ENCODE measurements at regions not wholly inside any gene's neighbourhood (a gene's known extent, or its start where the extent isn't known, plus 50 kb on each side); places are given as distances from the start of the nearest gene placed in this dataset.

GRCh38 chr13:91142572-91142971, 204.9 kb upstream of the MIR17HG start:
- TF ChIP-seq, protein P1, sequence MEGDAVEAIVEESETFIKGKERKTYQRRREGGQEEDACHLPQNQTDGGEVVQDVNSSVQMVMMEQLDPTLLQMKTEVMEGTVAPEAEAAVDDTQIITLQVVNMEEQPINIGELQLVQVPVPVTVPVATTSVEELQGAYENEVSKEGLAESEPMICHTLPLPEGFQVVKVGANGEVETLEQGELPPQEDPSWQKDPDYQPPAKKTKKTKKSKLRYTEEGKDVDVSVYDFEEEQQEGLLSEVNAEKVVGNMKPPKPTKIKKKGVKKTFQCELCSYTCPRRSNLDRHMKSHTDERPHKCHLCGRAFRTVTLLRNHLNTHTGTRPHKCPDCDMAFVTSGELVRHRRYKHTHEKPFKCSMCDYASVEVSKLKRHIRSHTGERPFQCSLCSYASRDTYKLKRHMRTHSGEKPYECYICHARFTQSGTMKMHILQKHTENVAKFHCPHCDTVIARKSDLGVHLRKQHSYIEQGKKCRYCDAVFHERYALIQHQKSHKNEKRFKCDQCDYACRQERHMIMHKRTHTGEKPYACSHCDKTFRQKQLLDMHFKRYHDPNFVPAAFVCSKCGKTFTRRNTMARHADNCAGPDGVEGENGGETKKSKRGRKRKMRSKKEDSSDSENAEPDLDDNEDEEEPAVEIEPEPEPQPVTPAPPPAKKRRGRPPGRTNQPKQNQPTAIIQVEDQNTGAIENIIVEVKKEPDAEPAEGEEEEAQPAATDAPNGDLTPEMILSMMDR (IDR thresholded peaks at IDR 0.05; ENCODE audit: insufficient read depth, low read length, poor library complexity, severe bottlenecking): no peak
- no peak for TF ChIP-seq EZH2phosphoT487 (conservative IDR thresholded peaks at IDR 0.05; ENCODE audit: low read length)
